ENCODE measurements at regions not wholly inside any gene's neighbourhood (a gene's known extent, or its start where the extent isn't known, plus 50 kb on each side); places are given as distances from the start of the nearest gene placed in this dataset.

DNA sequence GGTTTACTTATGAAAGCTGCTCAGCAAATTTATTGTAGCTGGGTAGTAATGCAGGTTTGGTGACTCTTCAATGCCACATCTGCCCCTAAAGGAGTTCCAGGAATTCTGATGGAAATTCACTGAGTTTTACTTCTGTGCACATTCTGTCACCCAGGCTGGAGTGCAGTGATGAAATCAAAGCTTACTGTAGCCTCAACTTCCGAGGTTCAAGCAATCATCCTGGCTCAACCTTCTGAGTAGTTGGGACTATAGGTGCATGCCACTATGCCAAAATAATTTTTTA, 150.6 kb upstream of the RUNX1 start:
- no CpG with 5 or more reads among the region's 1 CpG for WGBS (ENCODE audit: extremely low coverage, insufficient read length, low lambda C conversion rate)
- TF ChIP-seq, protein P1, sequence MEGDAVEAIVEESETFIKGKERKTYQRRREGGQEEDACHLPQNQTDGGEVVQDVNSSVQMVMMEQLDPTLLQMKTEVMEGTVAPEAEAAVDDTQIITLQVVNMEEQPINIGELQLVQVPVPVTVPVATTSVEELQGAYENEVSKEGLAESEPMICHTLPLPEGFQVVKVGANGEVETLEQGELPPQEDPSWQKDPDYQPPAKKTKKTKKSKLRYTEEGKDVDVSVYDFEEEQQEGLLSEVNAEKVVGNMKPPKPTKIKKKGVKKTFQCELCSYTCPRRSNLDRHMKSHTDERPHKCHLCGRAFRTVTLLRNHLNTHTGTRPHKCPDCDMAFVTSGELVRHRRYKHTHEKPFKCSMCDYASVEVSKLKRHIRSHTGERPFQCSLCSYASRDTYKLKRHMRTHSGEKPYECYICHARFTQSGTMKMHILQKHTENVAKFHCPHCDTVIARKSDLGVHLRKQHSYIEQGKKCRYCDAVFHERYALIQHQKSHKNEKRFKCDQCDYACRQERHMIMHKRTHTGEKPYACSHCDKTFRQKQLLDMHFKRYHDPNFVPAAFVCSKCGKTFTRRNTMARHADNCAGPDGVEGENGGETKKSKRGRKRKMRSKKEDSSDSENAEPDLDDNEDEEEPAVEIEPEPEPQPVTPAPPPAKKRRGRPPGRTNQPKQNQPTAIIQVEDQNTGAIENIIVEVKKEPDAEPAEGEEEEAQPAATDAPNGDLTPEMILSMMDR (conservative IDR thresholded peaks at IDR 0.05): no peak
- H3K27me3 ChIP-seq (ENCODE audit: insufficient read depth, low read length): no peaks in the 10 kb centered on the region
- no peak overlapping the region for H2BK5ac ChIP-seq (ENCODE audit: insufficient read length, low read length)
- DNase-seq: no peak
- H3K79me1 ChIP-seq (ENCODE audit: insufficient read depth, low read depth, low read length, poor library complexity, severe bottlenecking): no peaks in the 10 kb centered on the region
- H3K4me1 ChIP-seq (ENCODE audit: insufficient read depth, low read length): no peaks in the 10 kb centered on the region
- Mint-ChIP-seq H3K4me3 (no peak overlapping the region), H3K27me3 (ENCODE audit: low read depth) (no peaks in the 10 kb centered on the region), H3K36me3 (ENCODE audit: insufficient read depth in 1 of 3, low read depth in 3 of 3) (no peaks in the 10 kb centered on the region; a peak in 1 of 7 replicates), H3K9me3 (peaks cover 0 to 3% of the 10 kb centered on the region in 2 experiments; a peak in 2 of 5 replicates), H3K27ac (no peak overlapping the region), H3K4me1 (peaks cover 0 to 2% of the 10 kb centered on the region in 2 experiments; a peak in 1 of 4 replicates)
- no peak overlapping the region for H4K8ac ChIP-seq (replicated peaks; ENCODE audit: insufficient read length, low read depth, low read length)
- H4K20me1 ChIP-seq (ENCODE audit: control insufficient read depth, insufficient read depth, insufficient read length): no peaks in the 10 kb centered on the region
- H4K5ac ChIP-seq (ENCODE audit: insufficient read length, low read depth, low read length): no peak overlapping the region
- no peak overlapping the region for H3T11ph ChIP-seq (ENCODE audit: low read length)
- H2BK15ac ChIP-seq (ENCODE audit: low read depth, low read length): no peak overlapping the region
- no peak overlapping the region for H2BK20ac ChIP-seq (ENCODE audit: low read depth, low read length, poor library complexity, severe bottlenecking)
- no peak overlapping the region for H3K4ac ChIP-seq (ENCODE audit: low read depth, low read length)
- no peak overlapping the region for H3K18ac ChIP-seq (ENCODE audit: insufficient read length, low read depth, low read length)
- H3K14ac ChIP-seq (ENCODE audit: insufficient read depth, low read length): no peak overlapping the region
- no peak overlapping the region for H2AFZ ChIP-seq (ENCODE audit: low read length)
- H3K79me2 ChIP-seq (ENCODE audit: insufficient read depth, low read length): no peaks in the 10 kb centered on the region
- H3K23ac ChIP-seq (ENCODE audit: insufficient read length, low read depth, low read length): no peak overlapping the region
- no peak overlapping the region for H3K4me2 ChIP-seq (ENCODE audit: insufficient read depth, insufficient read length, low read length)
- H2AK5ac ChIP-seq (ENCODE audit: insufficient read length, low read length): no peak overlapping the region
- no peak overlapping the region for H3K9ac ChIP-seq (ENCODE audit: extremely low read depth, insufficient read length, low read length)
- H3K27ac ChIP-seq (ENCODE audit: insufficient read length, low read depth, low read length): no peak overlapping the region
- H4K91ac ChIP-seq (ENCODE audit: insufficient read length, low read depth, low read length): no peak overlapping the region
- H3K9me3 ChIP-seq (ENCODE audit: control insufficient read depth, low read depth, low read length): no peaks in the 10 kb centered on the region
- H2BK12ac ChIP-seq (ENCODE audit: insufficient read length, low read depth, low read length): no peak overlapping the region
- no peaks in the 10 kb centered on the region for H3K23me2 ChIP-seq (ENCODE audit: insufficient read length, low read depth, low read length, poor library complexity, severe bottlenecking)
- H3K56ac ChIP-seq (ENCODE audit: insufficient read length, low read depth, low read length): no peak overlapping the region
- no peak overlapping the region for H2BK120ac ChIP-seq (ENCODE audit: low read depth, low read length, poor library complexity, severe bottlenecking)

Data from H9 (cell line).